DND-41 (cell line): ENCODE measurements at regions not wholly inside any gene's neighbourhood (a gene's known extent, or its start where the extent isn't known, plus 50 kb on each side); places are given as distances from the start of the nearest gene placed in this dataset.
"Not testable (repeated sequence)": the region's sequence is repeated elsewhere in the genome, so short reads cannot be mapped to it uniquely, and the experiment has no call there.

ENCODE experiments used
- ATAC-seq: fragments of 200-7000 bp; cut with Tn5 transposase; 3 replicates; pipeline ENCODE4 v1.9.1; 2021; ENCODE audit warnings: low read depth; ENCODE audit not compliant: insufficient read depth
- DNase-seq: peaks from one replicate; pipeline ENCODE4 v3.0.0-alpha.2; 2020
- H2AFZ ChIP-seq: 2 replicates; pipeline ENCODE4 v1.6.0; 2012; ENCODE audit warnings: low read depth, low read length
- H3K27ac ChIP-seq: 2 replicates; pipeline ENCODE4 v1.5.1; 2012; ENCODE audit warnings: low read length, inconsistent platforms
- H3K27me3 ChIP-seq: fragments of 200-600 bp; sonication (generic); 2 replicates; pipeline ENCODE4 v1.6.0; 2012; ENCODE audit warnings: low read length, mild to moderate bottlenecking, inconsistent platforms; ENCODE audit not compliant: insufficient read depth, poor library complexity
- H3K36me3 ChIP-seq: 2 replicates; pipeline ENCODE4 v1.5.1; 2012; ENCODE audit warnings: low read length, inconsistent platforms; ENCODE audit not compliant: insufficient read depth
- H3K4me1 ChIP-seq: 2 replicates; pipeline ENCODE4 v1.5.1; 2012; ENCODE audit warnings: mild to moderate bottlenecking, low read length; ENCODE audit not compliant: insufficient read depth
- H3K4me2 ChIP-seq: 2 replicates; pipeline ENCODE4 v1.6.0; 2012; ENCODE audit warnings: mild to moderate bottlenecking, moderate library complexity, low read length, inconsistent platforms; ENCODE audit not compliant: insufficient read depth
- H3K4me3 ChIP-seq, 2 experiments: fragments of 200-600 bp in 1 of 2; shearing (Covaris generic) in 1 of 2; 2 replicates each; pipeline ENCODE4 v1.5.1; 2012 to 2016; ENCODE audit warnings: inconsistent platforms in 2 of 2, low read length in 2 of 2, mild to moderate bottlenecking in 2 of 2, low read depth in 1 of 2, moderate library complexity in 1 of 2
- H3K79me2 ChIP-seq: 2 replicates; pipeline ENCODE4 v1.6.0; 2012; ENCODE audit warnings: low read length, inconsistent platforms; ENCODE audit not compliant: insufficient read depth
- H3K9ac ChIP-seq: 2 replicates; pipeline ENCODE4 v1.6.0; 2012; ENCODE audit warnings: low read depth, mild to moderate bottlenecking, inconsistent platforms, low read length, moderate library complexity
- H3K9me3 ChIP-seq: 2 replicates; pipeline ENCODE4 v1.5.1; 2012; ENCODE audit warnings: low read length, moderate library complexity, mild to moderate bottlenecking, inconsistent platforms; ENCODE audit not compliant: insufficient read depth, severe bottlenecking
- H4K20me1 ChIP-seq: 2 replicates; pipeline ENCODE4 v1.6.0; 2012; ENCODE audit warnings: low read length; ENCODE audit not compliant: insufficient read depth
- EZH2 ChIP-seq: IDR thresholded peaks from 3 replicates; pipeline ENCODE4 v1.6.1; 2012; ENCODE audit warnings: borderline replicate concordance, low read depth, mild to moderate bottlenecking, moderate library complexity, low read length, inconsistent platforms; ENCODE audit not compliant: severe bottlenecking
- TF ChIP-seq, protein P1 (sequence below): IDR thresholded peaks from 2 replicates; pipeline ENCODE4 v1.5.1; 2012; ENCODE audit warnings: borderline replicate concordance, low read length, moderate library complexity, mild to moderate bottlenecking; ENCODE audit not compliant: poor library complexity, severe bottlenecking; ENCODE audit errors: extremely low read depth

DNA sequence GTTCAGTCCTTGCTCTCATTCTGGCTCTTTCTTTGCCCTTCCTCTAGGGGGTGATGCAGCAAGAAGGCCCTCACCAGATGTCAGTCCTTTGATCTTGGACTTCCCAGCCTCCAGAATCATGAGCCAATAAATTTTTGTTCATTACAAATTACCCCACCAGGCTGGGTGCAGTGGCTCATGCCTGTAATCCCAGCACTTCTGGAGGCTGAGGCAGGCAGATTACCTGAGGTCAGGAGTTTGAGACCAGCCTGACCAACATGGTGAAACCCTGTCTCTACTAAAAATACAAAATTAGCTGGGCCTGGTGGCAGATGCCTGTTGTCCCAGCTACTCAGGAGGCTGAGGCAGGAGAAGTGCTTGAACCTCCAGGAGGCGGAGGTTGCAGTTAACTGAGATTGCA lies 106.3 kb upstream of the TRPM1 start:
- not testable (repeated sequence) for H4K20me1 ChIP-seq, ATAC-seq, DNase-seq, H3K36me3 ChIP-seq, H3K9ac ChIP-seq, H3K79me2 ChIP-seq, H3K9me3 ChIP-seq, H3K27ac ChIP-seq, H3K27me3 ChIP-seq, H3K4me3 ChIP-seq, H2AFZ ChIP-seq, H3K4me2 ChIP-seq
- TF ChIP-seq, protein P1, sequence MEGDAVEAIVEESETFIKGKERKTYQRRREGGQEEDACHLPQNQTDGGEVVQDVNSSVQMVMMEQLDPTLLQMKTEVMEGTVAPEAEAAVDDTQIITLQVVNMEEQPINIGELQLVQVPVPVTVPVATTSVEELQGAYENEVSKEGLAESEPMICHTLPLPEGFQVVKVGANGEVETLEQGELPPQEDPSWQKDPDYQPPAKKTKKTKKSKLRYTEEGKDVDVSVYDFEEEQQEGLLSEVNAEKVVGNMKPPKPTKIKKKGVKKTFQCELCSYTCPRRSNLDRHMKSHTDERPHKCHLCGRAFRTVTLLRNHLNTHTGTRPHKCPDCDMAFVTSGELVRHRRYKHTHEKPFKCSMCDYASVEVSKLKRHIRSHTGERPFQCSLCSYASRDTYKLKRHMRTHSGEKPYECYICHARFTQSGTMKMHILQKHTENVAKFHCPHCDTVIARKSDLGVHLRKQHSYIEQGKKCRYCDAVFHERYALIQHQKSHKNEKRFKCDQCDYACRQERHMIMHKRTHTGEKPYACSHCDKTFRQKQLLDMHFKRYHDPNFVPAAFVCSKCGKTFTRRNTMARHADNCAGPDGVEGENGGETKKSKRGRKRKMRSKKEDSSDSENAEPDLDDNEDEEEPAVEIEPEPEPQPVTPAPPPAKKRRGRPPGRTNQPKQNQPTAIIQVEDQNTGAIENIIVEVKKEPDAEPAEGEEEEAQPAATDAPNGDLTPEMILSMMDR = peak; percentile 18
- peaks cover 13% of the 10 kb centered on the region for H3K4me1 ChIP-seq

DNA sequence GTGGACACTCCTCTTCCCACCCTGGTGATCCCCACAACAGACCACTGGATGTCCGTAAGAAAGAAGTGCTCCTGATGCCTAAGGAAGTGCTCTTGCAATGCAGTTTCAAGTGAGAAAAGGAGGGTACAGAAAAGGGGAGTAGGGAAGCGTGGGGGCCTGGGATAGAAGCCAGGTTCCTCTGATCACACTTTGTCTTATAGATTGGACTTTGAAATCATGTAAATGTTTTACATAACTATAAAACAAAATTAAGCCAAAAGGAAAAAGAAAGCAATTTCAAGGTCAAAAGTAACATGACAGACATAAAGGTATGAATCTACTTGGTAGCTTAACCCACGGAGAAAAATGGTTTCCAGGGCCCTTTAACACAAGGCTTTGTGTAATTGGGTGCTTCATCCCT lies 107.3 kb upstream of the TRPM1 start:
- no peak overlapping the region for H3K4me2 ChIP-seq
- no peaks in the 10 kb centered on the region for H3K9me3 ChIP-seq
- H3K27me3 ChIP-seq = no peaks in the 10 kb centered on the region
- H3K27ac ChIP-seq = no peak overlapping the region
- H3K9ac ChIP-seq = no peak overlapping the region
- no peaks in the 10 kb centered on the region for H4K20me1 ChIP-seq
- ATAC-seq (no peak), DNase-seq (no peak)
- H3K79me2 ChIP-seq = no peaks in the 10 kb centered on the region
- H3K4me3 ChIP-seq = no peak overlapping the region
- H2AFZ ChIP-seq = no peak overlapping the region
- H3K4me1 ChIP-seq = peaks cover 3% of the 10 kb centered on the region
- TF ChIP-seq EZH2 = no peak
- TF ChIP-seq, protein P1 = no peak
- H3K36me3 ChIP-seq = no peaks in the 10 kb centered on the region

DNA sequence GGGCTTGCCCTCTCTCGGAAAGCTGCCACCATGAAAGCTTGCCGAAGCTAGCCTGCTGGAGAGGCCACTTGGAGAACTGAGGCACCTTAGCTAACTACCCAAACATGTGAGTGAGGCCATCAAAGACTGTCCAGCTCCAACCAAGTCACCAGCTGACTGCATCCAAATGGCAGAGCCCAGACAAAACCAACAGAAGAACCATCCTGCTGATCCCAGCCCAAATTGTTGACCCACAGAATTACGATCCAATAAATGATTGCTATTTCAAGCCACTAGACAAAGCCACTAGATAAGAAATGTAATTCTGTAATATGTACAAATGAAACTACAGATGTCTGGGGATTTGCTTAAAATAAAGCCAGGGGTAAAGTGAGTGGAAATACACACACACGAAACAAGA lies 109.8 kb upstream of the TRPM1 start:
- no peaks in the 10 kb centered on the region for H4K20me1 ChIP-seq
- H3K4me1 ChIP-seq = peaks cover 13% of the 10 kb centered on the region
- H3K27ac ChIP-seq = no peak overlapping the region
- ATAC-seq (no peak), DNase-seq (no peak)
- no peak overlapping the region for H3K4me2 ChIP-seq
- no peak overlapping the region for H3K4me3 ChIP-seq
- H3K9ac ChIP-seq = no peak overlapping the region
- H2AFZ ChIP-seq = no peak overlapping the region
- no peaks in the 10 kb centered on the region for H3K27me3 ChIP-seq
- H3K9me3 ChIP-seq = no peaks in the 10 kb centered on the region
- TF ChIP-seq, protein P1 = no peak
- no peak for TF ChIP-seq EZH2
- H3K79me2 ChIP-seq = no peaks in the 10 kb centered on the region
- no peaks in the 10 kb centered on the region for H3K36me3 ChIP-seq
